HG03060 (cell line): ENCODE measurements at regions not wholly inside any gene's neighbourhood (a gene's known extent, or its start where the extent isn't known, plus 50 kb on each side); places are given as distances from the start of the nearest gene placed in this dataset.

Experiments
- ATAC-seq: cut with Tn5 transposase; IDR thresholded peaks from one replicate; pipeline ENCODE4 v1.9.1; 2021; ENCODE audit warnings: low read depth, moderate number of reproducible peaks; ENCODE audit not compliant: unreplicated experiment

- peak; percentile 74 for ATAC-seq
These were observed 110.7 kb downstream of the BTG1 start for GRCh38 chr12:92034858-92035401.

GRCh38 chr12:92034083-92034482, 111.6 kb downstream of the BTG1 start:
- ATAC-seq = no peak

- no peak for ATAC-seq
These were observed 112.7 kb downstream of the BTG1 start for GRCh38 chr12:92032965-92033364.

- ATAC-seq = no peak
These were observed 113.5 kb downstream of the BTG1 start for GRCh38 chr12:92032101-92032500.

- peak; percentile 48 for ATAC-seq
These were observed 115.0 kb downstream of the BTG1 start for GRCh38 chr12:92030618-92031017.

GRCh38 chr12:92029902-92030586, 115.6 kb downstream of the BTG1 start:
- no peak for ATAC-seq

GRCh38 chr12:92029136-92029535, 116.5 kb downstream of the BTG1 start:
- no peak for ATAC-seq

GRCh38 chr12:92028441-92028709, 117.3 kb downstream of the BTG1 start:
- no peak for ATAC-seq

GRCh38 chr12:92027701-92028440, 117.8 kb downstream of the BTG1 start:
- no peak for ATAC-seq

GRCh38 chr12:92027243-92027642, 118.4 kb downstream of the BTG1 start:
- no peak for ATAC-seq

- no peak for ATAC-seq
These were observed 120.0 kb downstream of the BTG1 start for GRCh38 chr12:92025462-92026207.

- ATAC-seq = no peak
These were observed 123.6 kb downstream of the BTG1 start for GRCh38 chr12:92022093-92022492.

- no peak for ATAC-seq
These were observed 124.0 kb downstream of the BTG1 start for GRCh38 chr12:92021666-92022035.

GRCh38 chr12:92020983-92021665, 124.5 kb downstream of the BTG1 start:
- no peak for ATAC-seq

- no peak for ATAC-seq
These were observed 126.0 kb downstream of the BTG1 start for GRCh38 chr12:92019491-92020277.

- ATAC-seq = no peak
These were observed 133.0 kb downstream of the BTG1 start for GRCh38 chr12:92012691-92013090.

GRCh38 chr12:92010853-92011701, 134.6 kb downstream of the BTG1 start:
- no peak for ATAC-seq

- ATAC-seq = no peak
These were observed 135.3 kb downstream of the BTG1 start for GRCh38 chr12:92010368-92010767.

- no peak for ATAC-seq
These were observed 137.3 kb downstream of the BTG1 start for GRCh38 chr12:92008345-92008744.
